K562 (cell line): ENCODE measurements at regions not wholly inside any gene's neighbourhood (a gene's known extent, or its start where the extent isn't known, plus 50 kb on each side); places are given as distances from the start of the nearest gene placed in this dataset.

ENCODE experiments used
- ATAC-seq: fragments of 200-7000 bp; cut with Tn5 transposase; 3 replicates; pipeline ENCODE4 v1.9.1; 2020; ENCODE audit warnings: moderate library complexity
- BruUV-seq: library from RNA; stranded (reverse); fragments of 400-500 nt; replicated peaks from 2 replicates; lab custom pipeline; 2021; lab: Mats Ljungman, UMichigan
- CTCF ChIA-PET: fragments of 300-600 bp; formaldehyde crosslinking; extraction: SDS; loops from one replicate; lab custom pipeline; 2021; ENCODE audit warnings: low intra/inter-chr PET ratio; lab: Yijun Ruan, JAX
- POLR2A ChIA-PET: fragments of 300-600, 350-650 bp; sonication (Branson Sonifier 250); formaldehyde crosslinking; extraction: SDS; loops from one replicate; lab custom pipeline; 2021; ENCODE audit warnings: antibody characterized with exemption, inconsistent platforms; lab: Yijun Ruan, JAX
- DNase-seq, 4 experiments: peaks; one replicate each; pipeline versions ENCODE4 v3.0.0 to v3.0.0-alpha.2; 2011 to 2018; ENCODE audit warnings: low spot score in 3 of 4, mixed read lengths in 3 of 4; ENCODE audit errors: extremely low read depth in 1 of 4
- FAIRE-seq: peaks from 2 replicates; lab custom pipeline; 2011; peaks lifted over from hg19 to GRCh38; lab: Jason Lieb, UNC
- H2AFZ ChIP-seq: 2 replicates; pipeline ENCODE4 v1.6.0; 2011; ENCODE audit warnings: low read depth, low read length, control low read depth, inconsistent platforms
- H3K27ac ChIP-seq: fragments of 200-600 bp; 3 replicates; pipeline ENCODE4 v1.8.0; 2011; ENCODE audit warnings: low read depth, mild to moderate bottlenecking, control low read depth, inconsistent platforms, low read length, moderate library complexity, mixed read lengths; ENCODE audit errors: extremely low read depth
- H3K27me3 ChIP-seq, 2 experiments: fragments of 300-600 bp in 1 of 2; 2 replicates in 1 of 2; 3 replicates in 1 of 2; pipeline versions ENCODE4 v1.6.0 to v1.8.0; 2011; ENCODE audit warnings: inconsistent platforms in 2 of 2, low read length in 2 of 2, mild to moderate bottlenecking in 1 of 2, mixed read lengths in 1 of 2, moderate library complexity in 1 of 2; ENCODE audit not compliant: control insufficient read depth in 2 of 2, insufficient read depth in 2 of 2
- H3K36me3 ChIP-seq: fragments of 300-600 bp; 3 replicates; pipeline ENCODE4 v1.8.0; 2011; ENCODE audit warnings: mild to moderate bottlenecking, low read length, inconsistent platforms; ENCODE audit not compliant: control insufficient read depth, insufficient read depth
- H3K4me1 ChIP-seq, 2 experiments: fragments of 200-600 bp in 1 of 2; replicated peaks in 1 of 2; 2 replicates in 1 of 2; 3 replicates in 1 of 2; pipeline versions ENCODE4 v1.5.1 to v1.8.0; 2011; ENCODE audit warnings: inconsistent platforms in 2 of 2, low read length in 2 of 2, mild to moderate bottlenecking in 1 of 2, mixed read lengths in 1 of 2, moderate library complexity in 1 of 2; ENCODE audit not compliant: control insufficient read depth in 2 of 2, insufficient read depth in 2 of 2
- H3K4me2 ChIP-seq: 2 replicates; pipeline ENCODE4 v1.6.1; 2011; ENCODE audit warnings: low read length, control low read depth, inconsistent platforms, mixed read lengths; ENCODE audit not compliant: insufficient read depth
- H3K4me3 ChIP-seq: fragments of 200-600 bp; sonication (generic), shearing (Covaris generic); 2 replicates; pipeline ENCODE4 v1.5.1; 2016; ENCODE audit warnings: control low read depth, inconsistent platforms
- H3K79me2 ChIP-seq: fragments of 200-600 bp; 3 replicates; pipeline ENCODE4 v1.8.0; 2011; ENCODE audit warnings: low read length, inconsistent platforms; ENCODE audit not compliant: control insufficient read depth, insufficient read depth
- H3K9ac ChIP-seq, 2 experiments: 2 replicates each; pipeline versions ENCODE4 v1.6.0 to v1.6.1; 2011; ENCODE audit warnings: low read depth in 2 of 2, low read length in 2 of 2, control low read depth in 1 of 2, inconsistent platforms in 1 of 2, mild to moderate bottlenecking in 1 of 2, mixed read lengths in 1 of 2; ENCODE audit not compliant: insufficient read depth in 1 of 2
- H3K9me1 ChIP-seq: one replicate; pipeline ENCODE4 v1.6.0; 2011; ENCODE audit warnings: inconsistent platforms, mild to moderate bottlenecking, low read length, moderate library complexity; ENCODE audit not compliant: control insufficient read depth, insufficient read depth
- H3K9me3 ChIP-seq: replicated peaks from 2 replicates; pipeline ENCODE4 v1.5.1; 2011; ENCODE audit warnings: low read depth, low read length, inconsistent platforms; ENCODE audit not compliant: control insufficient read depth, insufficient read depth
- H4K20me1 ChIP-seq: replicated peaks from 2 replicates; pipeline ENCODE4 v1.6.1; 2011; ENCODE audit warnings: low read length, inconsistent platforms, mixed read lengths; ENCODE audit not compliant: control insufficient read depth, insufficient read depth
- BCOR ChIP-seq: fragments of 450-650 bp; IDR thresholded peaks from 2 replicates; pipeline ENCODE4 v1.6.1; 2016
- HDAC1 ChIP-seq, 2 experiments: fragments of 450-650 bp; IDR thresholded peaks; 2 replicates each; pipeline ENCODE4 v1.6.1; 2016 to 2017; ENCODE audit warnings: inconsistent platforms in 1 of 2, mild to moderate bottlenecking in 1 of 2, moderate library complexity in 1 of 2
- JUN ChIP-seq, 2 experiments: sonication (generic) in 1 of 2; formaldehyde crosslinking in 1 of 2; IDR thresholded peaks; 2 replicates each; pipeline versions ENCODE4 v1.6.1 to v1.8.0; 2012 to 2022; ENCODE audit warnings: borderline replicate concordance in 2 of 2, mild to moderate bottlenecking in 2 of 2, improper control_type of control experiment in 1 of 2, low read depth in 1 of 2, low read length in 1 of 2, missing genetic modification reagents in 1 of 2
- NCOA2 ChIP-seq, 2 experiments: fragments of 450-650 bp; IDR thresholded peaks; 2 replicates each; pipeline ENCODE4 v1.6.1; 2018; ENCODE audit warnings: mild to moderate bottlenecking in 2 of 2, moderate library complexity in 1 of 2; ENCODE audit not compliant: partially characterized antibody in 2 of 2
- PRMT5 ChIP-seq: sonication (generic); formaldehyde crosslinking; IDR thresholded peaks from 2 replicates; pipeline ENCODE4 v1.5.0; 2020; ENCODE audit warnings: missing genetic modification reagents
- PRPF4 ChIP-seq: fragments of 200-400 bp; formaldehyde crosslinking; IDR thresholded peaks from one replicate; pipeline ENCODE4 v1.6.1; 2017; ENCODE audit warnings: low read length, low read depth, mild to moderate bottlenecking; ENCODE audit not compliant: insufficient read depth, poor library complexity, severe bottlenecking
- SAFB ChIP-seq: fragments of 200-400 bp; formaldehyde crosslinking; IDR thresholded peaks from 2 replicates; pipeline ENCODE4 v1.6.1; 2017; ENCODE audit warnings: low read depth, low read length, borderline replicate concordance
- SETDB1 ChIP-seq: IDR thresholded peaks from one replicate; pipeline ENCODE4 v1.6.1; 2012; ENCODE audit warnings: low read length, control low read depth, inconsistent platforms
- TAF9B ChIP-seq: fragments of 450-650 bp; IDR thresholded peaks from 2 replicates; pipeline ENCODE4 v1.6.1; 2018; ENCODE audit warnings: mild to moderate bottlenecking; ENCODE audit not compliant: partially characterized antibody
- TCFL5 ChIP-seq: fragments of 250-450 bp; sonication (Bioruptor Pico); conservative IDR thresholded peaks from 2 replicates; pipeline ENCODE4 v1.6.1; 2021; ENCODE audit warnings: mild to moderate bottlenecking, moderate library complexity, matching md5 sums
- ZNF184 ChIP-seq: sonication (generic); formaldehyde crosslinking; IDR thresholded peaks from 2 replicates; pipeline ENCODE4 v1.5.0; 2020; ENCODE audit warnings: missing genetic modification reagents
- ZNF24 ChIP-seq: fragments of 450-650 bp; IDR thresholded peaks from 2 replicates; pipeline ENCODE4 v1.6.1; 2016
- ZNF589 ChIP-seq: fragments of 200-800 bp; sonication (Bioruptor generic); IDR thresholded peaks from 2 replicates; pipeline ENCODE4 v1.6.1; 2016; ENCODE audit warnings: low read depth, missing genetic modification characterization, missing compliant biosample characterization
- ZNF668 ChIP-seq: fragments of 250-450 bp; sonication (Bioruptor Pico); IDR thresholded peaks from 2 replicates; pipeline ENCODE4 v1.8.0; 2022; ENCODE audit warnings: mild to moderate bottlenecking, inconsistent platforms
- ZNF699 ChIP-seq: fragments of 250-450 bp; sonication (Bioruptor Pico); IDR thresholded peaks from 2 replicates; pipeline ENCODE4 v1.8.0; 2021; ENCODE audit warnings: mild to moderate bottlenecking, moderate library complexity; ENCODE audit not compliant: insufficient replicate concordance
- ZNF778 ChIP-seq: fragments of 450-650 bp; formaldehyde crosslinking; IDR thresholded peaks from 2 replicates; pipeline ENCODE4 v1.4.0; 2020; ENCODE audit warnings: mild to moderate bottlenecking, moderate library complexity
- WGBS: fragments of 100-300 bp; shearing (Covaris generic); methylation state at CpG from one replicate; pipeline ENCODE4 v1.1.6; 2016; ENCODE audit warnings: low coverage, mixed read lengths; ENCODE audit not compliant: insufficient coverage; ENCODE audit errors: missing lambda C conversion rate; 5-methylcytosine and 5-hydroxymethylcytosine counted together
- in situ Hi-C: fragments of 300-500 bp; cut with MboI; formaldehyde crosslinking; loops from 4 replicates; pipeline ENCODE4 v1.15.0; 2018; ENCODE audit warnings: inconsistent platforms, mixed read lengths
- intact Hi-C: fragments of 100-400 bp; cut with micrococcal nuclease; formaldehyde crosslinking; loops from 2 replicates; pipeline ENCODE4 v1.14.2; 2022
- TF ChIP-seq, protein P1 (sequence below): sonication (generic); formaldehyde crosslinking; IDR thresholded peaks from 2 replicates; pipeline ENCODE4 v1.8.0; 2022; ENCODE audit warnings: mild to moderate bottlenecking, missing genetic modification reagents
- TF ChIP-seq, protein P2 (sequence below): sonication (generic); formaldehyde crosslinking; IDR thresholded peaks from 2 replicates; pipeline ENCODE4 v1.8.1; 2023; ENCODE audit warnings: mild to moderate bottlenecking, missing genetic modification reagents
- TF ChIP-seq, protein P3 (sequence below): fragments of 450-650 bp; conservative IDR thresholded peaks from 2 replicates; pipeline ENCODE4 v1.6.1; 2016; ENCODE audit warnings: missing genetic modification characterization, low read depth, mild to moderate bottlenecking, control low read depth, missing compliant biosample characterization

DNA sequence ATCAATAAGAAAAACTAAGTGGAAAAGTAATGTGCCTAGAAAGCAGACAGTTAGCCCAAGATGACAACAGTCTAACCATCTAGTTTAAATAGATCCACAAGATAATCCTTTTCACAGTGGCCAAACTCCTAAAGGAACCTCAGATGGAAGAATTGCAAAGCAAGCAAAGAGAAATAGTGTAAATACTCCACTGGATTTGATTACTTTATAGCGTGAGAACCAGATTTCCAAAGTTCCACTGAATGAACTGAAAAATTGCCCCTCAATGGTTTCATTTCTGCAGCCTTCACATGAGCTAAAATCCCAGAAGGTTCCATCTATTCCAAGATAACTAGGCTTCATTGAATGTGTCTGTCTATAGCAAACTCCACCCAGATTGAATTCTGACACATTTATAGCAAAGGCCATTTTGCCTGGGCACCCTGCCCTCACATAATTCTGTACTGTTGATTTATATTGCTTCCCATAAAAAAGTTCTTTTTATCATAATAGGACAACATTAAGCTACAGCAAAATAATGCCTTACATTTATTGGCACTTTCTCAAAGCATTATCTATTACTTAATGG lies 129.7 kb upstream of the THBS1 start:
- Histone ChIP-seq H3K9me1 (no peaks in the 10 kb centered on the region), H3K27ac (no peak overlapping the region), H3K4me2 (no peak overlapping the region), H2AFZ (no peak overlapping the region), H3K4me1 (peaks cover 0 to 15% of the 10 kb centered on the region in 2 experiments; a peak in 3 of 5 replicates), H3K27me3 (no peaks in the 10 kb centered on the region; a peak in 1 of 5 replicates), H3K4me3 (no peak overlapping the region), H3K9ac (no peak overlapping the region), H4K20me1 (no peaks in the 10 kb centered on the region), H3K79me2 (no peaks in the 10 kb centered on the region), H3K9me3 (no peaks in the 10 kb centered on the region), H3K36me3 (no peaks in the 10 kb centered on the region)
- DNase-seq, result no peak
- 14% methylated on average over 1 of the region's 1 CpG for WGBS
- POLR2A ChIA-PET, result no interaction called here
- intact Hi-C loops, result loop anchor here (10.0 kb wide), 2 partner anchors 64 to 114 kb away; no protein-coding TSS in a partner anchor
- CTCF ChIA-PET, result no interaction called here
- FAIRE-seq, result no peak
- no TSS peak for BruUV-seq
- in situ Hi-C loops, result no loop called here
- no peak for ATAC-seq
- TF ChIP-seq HDAC1 (IDR thresholded peaks at IDR 0.05) (no peak), PRMT5 (CRISPR knock-in tag) (no peak), TAF9B (no peak), JUN (IDR thresholded peaks at IDR 0.05; ENCODE audit: borderline replicate concordance, low read depth, low read length) (no peak), JUN (CRISPR knock-in tag; IDR thresholded peaks at IDR 0.05; ENCODE audit: borderline replicate concordance) (no peak), BCOR (no peak), ZNF778 (no peak), SAFB (no peak), ZNF668 (CRISPR knock-in tag) (no peak), ZNF589 (no peak), PRPF4 (no peak), ZNF184 (no peak), SETDB1 (no peak), ZNF24 (no peak), NCOA2 (IDR thresholded peaks at IDR 0.05; ENCODE audit: partially characterized antibody in 2 of 2) (no peak), ZNF699 (CRISPR knock-in tag) (no peak), TCFL5 (no peak)
- TF ChIP-seq, protein P1, sequence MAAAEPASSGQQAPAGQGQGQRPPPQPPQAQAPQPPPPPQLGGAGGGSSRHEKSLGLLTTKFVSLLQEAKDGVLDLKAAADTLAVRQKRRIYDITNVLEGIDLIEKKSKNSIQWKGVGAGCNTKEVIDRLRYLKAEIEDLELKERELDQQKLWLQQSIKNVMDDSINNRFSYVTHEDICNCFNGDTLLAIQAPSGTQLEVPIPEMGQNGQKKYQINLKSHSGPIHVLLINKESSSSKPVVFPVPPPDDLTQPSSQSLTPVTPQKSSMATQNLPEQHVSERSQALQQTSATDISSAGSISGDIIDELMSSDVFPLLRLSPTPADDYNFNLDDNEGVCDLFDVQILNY (CRISPR knock-in tag), result no peak
- TF ChIP-seq, protein P2, sequence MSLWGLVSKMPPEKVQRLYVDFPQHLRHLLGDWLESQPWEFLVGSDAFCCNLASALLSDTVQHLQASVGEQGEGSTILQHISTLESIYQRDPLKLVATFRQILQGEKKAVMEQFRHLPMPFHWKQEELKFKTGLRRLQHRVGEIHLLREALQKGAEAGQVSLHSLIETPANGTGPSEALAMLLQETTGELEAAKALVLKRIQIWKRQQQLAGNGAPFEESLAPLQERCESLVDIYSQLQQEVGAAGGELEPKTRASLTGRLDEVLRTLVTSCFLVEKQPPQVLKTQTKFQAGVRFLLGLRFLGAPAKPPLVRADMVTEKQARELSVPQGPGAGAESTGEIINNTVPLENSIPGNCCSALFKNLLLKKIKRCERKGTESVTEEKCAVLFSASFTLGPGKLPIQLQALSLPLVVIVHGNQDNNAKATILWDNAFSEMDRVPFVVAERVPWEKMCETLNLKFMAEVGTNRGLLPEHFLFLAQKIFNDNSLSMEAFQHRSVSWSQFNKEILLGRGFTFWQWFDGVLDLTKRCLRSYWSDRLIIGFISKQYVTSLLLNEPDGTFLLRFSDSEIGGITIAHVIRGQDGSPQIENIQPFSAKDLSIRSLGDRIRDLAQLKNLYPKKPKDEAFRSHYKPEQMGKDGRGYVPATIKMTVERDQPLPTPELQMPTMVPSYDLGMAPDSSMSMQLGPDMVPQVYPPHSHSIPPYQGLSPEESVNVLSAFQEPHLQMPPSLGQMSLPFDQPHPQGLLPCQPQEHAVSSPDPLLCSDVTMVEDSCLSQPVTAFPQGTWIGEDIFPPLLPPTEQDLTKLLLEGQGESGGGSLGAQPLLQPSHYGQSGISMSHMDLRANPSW (CRISPR knock-in tag), result no peak
- TF ChIP-seq, protein P3, sequence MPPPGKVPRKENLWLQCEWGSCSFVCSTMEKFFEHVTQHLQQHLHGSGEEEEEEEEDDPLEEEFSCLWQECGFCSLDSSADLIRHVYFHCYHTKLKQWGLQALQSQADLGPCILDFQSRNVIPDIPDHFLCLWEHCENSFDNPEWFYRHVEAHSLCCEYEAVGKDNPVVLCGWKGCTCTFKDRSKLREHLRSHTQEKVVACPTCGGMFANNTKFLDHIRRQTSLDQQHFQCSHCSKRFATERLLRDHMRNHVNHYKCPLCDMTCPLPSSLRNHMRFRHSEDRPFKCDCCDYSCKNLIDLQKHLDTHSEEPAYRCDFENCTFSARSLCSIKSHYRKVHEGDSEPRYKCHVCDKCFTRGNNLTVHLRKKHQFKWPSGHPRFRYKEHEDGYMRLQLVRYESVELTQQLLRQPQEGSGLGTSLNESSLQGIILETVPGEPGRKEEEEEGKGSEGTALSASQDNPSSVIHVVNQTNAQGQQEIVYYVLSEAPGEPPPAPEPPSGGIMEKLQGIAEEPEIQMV (tag), result no peak
